SU-DHL-6 (cell line): ENCODE measurements at regions not wholly inside any gene's neighbourhood (a gene's known extent, or its start where the extent isn't known, plus 50 kb on each side); places are given as distances from the start of the nearest gene placed in this dataset.

Experiments
- H2AFZ ChIP-seq: fragments of 200-600 bp; sonication (generic); 2 replicates; pipeline ENCODE4 v1.6.1; 2014; ENCODE audit warnings: low read depth, mild to moderate bottlenecking, moderate library complexity, mixed read lengths, antibody characterized with exemption, low read length; ENCODE audit not compliant: severe bottlenecking
- H3F3A ChIP-seq: fragments of 200-600 bp; shearing (Covaris generic); 2 replicates; pipeline ENCODE4 v1.6.0; 2016; ENCODE audit warnings: antibody characterized with exemption, mild to moderate bottlenecking; ENCODE audit not compliant: insufficient read depth
- H3K27ac ChIP-seq: fragments of 200-600 bp; sonication (generic); 2 replicates; pipeline ENCODE4 v1.5.1; 2016; ENCODE audit warnings: low read depth, mild to moderate bottlenecking, low read length, moderate library complexity, mixed read lengths
- H3K27me3 ChIP-seq: fragments of 200-600 bp; sonication (generic), shearing (Covaris generic); 2 replicates; pipeline ENCODE4 v1.6.0; 2014; ENCODE audit warnings: mild to moderate bottlenecking, low read length
- H3K36me3 ChIP-seq: fragments of 200-600 bp; sonication (generic); 2 replicates; pipeline ENCODE4 v1.6.1; 2014; ENCODE audit warnings: mild to moderate bottlenecking, low read length, mixed read lengths
- H3K4me2 ChIP-seq: fragments of 300-600, 200-600 bp; shearing (Covaris generic), sonication (generic); 2 replicates; pipeline ENCODE4 v1.6.0; 2014; ENCODE audit warnings: low read length, low read depth, mild to moderate bottlenecking; ENCODE audit not compliant: poor library complexity, severe bottlenecking
- H3K4me3 ChIP-seq: fragments of 200-600 bp; sonication (generic); 2 replicates; pipeline ENCODE4 v1.5.1; 2014; ENCODE audit warnings: antibody characterized with exemption, low read length, mild to moderate bottlenecking, mixed read lengths; ENCODE audit not compliant: insufficient read depth, poor library complexity, severe bottlenecking
- H3K79me2 ChIP-seq: fragments of 200-600 bp; sonication (generic); 2 replicates; pipeline ENCODE4 v1.6.1; 2014; ENCODE audit warnings: mild to moderate bottlenecking, low read length, moderate library complexity; ENCODE audit not compliant: insufficient read depth
- H3K9ac ChIP-seq: fragments of 200-600 bp; sonication (generic); 2 replicates; pipeline ENCODE4 v1.7.0; 2014; ENCODE audit warnings: mild to moderate bottlenecking, low read length
- H3K9me2 ChIP-seq: fragments of 200-600 bp; sonication (generic); replicated peaks from 2 replicates; pipeline ENCODE4 v1.6.1; 2014; ENCODE audit warnings: low read length; ENCODE audit not compliant: insufficient read depth
- H3K9me3 ChIP-seq: fragments of 200-600 bp; sonication (generic); 2 replicates; pipeline ENCODE4 v1.6.1; 2014; ENCODE audit warnings: low read length, mixed read lengths; ENCODE audit not compliant: insufficient read depth
- H4K20me1 ChIP-seq: fragments of 200-600 bp; sonication (generic); 2 replicates; pipeline ENCODE4 v1.6.1; 2014; ENCODE audit warnings: low read depth, mild to moderate bottlenecking, antibody characterized with exemption, low read length, moderate library complexity, mixed read lengths
- EZH2phosphoT487 ChIP-seq: fragments of 200-600 bp; sonication (generic), shearing (Covaris generic); conservative IDR thresholded peaks from 2 replicates; pipeline ENCODE4 v1.6.1; 2018; ENCODE audit warnings: mild to moderate bottlenecking, antibody characterized with exemption, low read length, moderate library complexity, mixed read lengths
- TF ChIP-seq, protein P1 (sequence below): fragments of 200-600 bp; sonication (generic); IDR thresholded peaks from one replicate; pipeline ENCODE4 v1.5.1; 2017; ENCODE audit warnings: antibody characterized with exemption, mild to moderate bottlenecking, low read length, moderate library complexity; ENCODE audit not compliant: insufficient read depth, poor library complexity, severe bottlenecking

DNA sequence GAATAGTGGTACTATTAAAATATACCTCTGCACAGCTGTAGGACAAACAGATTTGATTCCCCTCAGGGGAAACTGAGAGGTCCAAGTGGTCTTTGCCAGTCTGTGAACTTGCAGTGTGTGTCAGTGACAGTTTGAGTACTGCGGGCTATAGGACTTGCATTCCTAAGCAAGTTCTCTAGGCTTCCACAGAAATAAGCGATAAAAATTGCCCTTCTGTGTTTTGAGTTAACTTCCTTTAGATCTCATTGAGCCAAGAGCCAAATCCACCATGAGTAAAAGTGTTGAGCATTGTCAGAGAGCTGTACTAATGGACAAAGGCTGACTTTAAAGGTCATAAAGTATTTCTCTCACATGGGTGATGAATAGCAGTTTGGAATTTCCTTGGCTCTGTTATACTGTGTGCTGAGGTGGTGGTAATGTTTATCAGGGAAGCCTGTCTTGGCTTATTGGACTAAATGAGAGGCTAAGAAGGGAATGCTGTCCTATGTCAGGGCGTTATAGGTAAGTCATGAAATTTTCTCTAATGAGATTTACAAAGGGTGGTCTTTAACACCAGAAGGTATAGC, 122.6 kb upstream of the MAP3K7 start:
- Histone ChIP-seq H3K27me3 (no peaks in the 10 kb centered on the region), H3K4me2 (no peak overlapping the region), H3K79me2 (no peaks in the 10 kb centered on the region), H3K4me3 (no peak overlapping the region), H3K36me3 (no peaks in the 10 kb centered on the region), H3K9me2 (no peaks in the 10 kb centered on the region), H2AFZ (no peak overlapping the region), H3K27ac (no peak overlapping the region), H4K20me1 (no peaks in the 10 kb centered on the region), H3K9me3 (no peaks in the 10 kb centered on the region), H3K9ac (no peak overlapping the region), H3F3A (no peaks in the 10 kb centered on the region)
- TF ChIP-seq, protein P1, sequence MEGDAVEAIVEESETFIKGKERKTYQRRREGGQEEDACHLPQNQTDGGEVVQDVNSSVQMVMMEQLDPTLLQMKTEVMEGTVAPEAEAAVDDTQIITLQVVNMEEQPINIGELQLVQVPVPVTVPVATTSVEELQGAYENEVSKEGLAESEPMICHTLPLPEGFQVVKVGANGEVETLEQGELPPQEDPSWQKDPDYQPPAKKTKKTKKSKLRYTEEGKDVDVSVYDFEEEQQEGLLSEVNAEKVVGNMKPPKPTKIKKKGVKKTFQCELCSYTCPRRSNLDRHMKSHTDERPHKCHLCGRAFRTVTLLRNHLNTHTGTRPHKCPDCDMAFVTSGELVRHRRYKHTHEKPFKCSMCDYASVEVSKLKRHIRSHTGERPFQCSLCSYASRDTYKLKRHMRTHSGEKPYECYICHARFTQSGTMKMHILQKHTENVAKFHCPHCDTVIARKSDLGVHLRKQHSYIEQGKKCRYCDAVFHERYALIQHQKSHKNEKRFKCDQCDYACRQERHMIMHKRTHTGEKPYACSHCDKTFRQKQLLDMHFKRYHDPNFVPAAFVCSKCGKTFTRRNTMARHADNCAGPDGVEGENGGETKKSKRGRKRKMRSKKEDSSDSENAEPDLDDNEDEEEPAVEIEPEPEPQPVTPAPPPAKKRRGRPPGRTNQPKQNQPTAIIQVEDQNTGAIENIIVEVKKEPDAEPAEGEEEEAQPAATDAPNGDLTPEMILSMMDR: no peak
- no peak for TF ChIP-seq EZH2phosphoT487

DNA sequence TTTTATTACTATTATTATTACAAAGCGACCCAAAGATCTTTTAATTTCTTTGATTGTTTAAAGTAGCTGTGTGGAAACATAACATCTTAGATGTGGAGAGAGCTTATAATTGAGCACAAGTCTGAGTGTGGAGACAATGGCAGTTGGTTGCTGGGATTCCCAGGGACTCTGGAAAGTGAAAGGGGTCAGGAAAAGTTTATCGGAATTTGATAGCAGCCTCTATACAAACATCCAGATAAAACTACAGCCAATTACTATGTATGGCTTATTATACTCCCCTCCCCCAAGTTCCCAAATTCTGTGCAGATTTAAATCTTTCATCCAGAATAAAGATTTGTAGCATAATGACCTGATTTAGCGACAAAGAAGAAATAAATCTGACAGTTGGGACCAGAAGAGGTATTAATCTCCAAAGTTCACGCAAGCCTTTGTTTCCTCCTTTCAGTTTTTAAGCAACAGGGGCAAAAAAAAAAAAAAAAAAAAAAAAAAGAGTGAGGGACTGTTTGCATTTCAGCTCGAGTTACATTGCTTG, 121.4 kb upstream of the MAP3K7 start:
- H3K9me3 ChIP-seq: no peaks in the 10 kb centered on the region
- no peak overlapping the region for H3K4me3 ChIP-seq
- no peak overlapping the region for H2AFZ ChIP-seq
- no peak overlapping the region for H3K9ac ChIP-seq
- H3F3A ChIP-seq: no peaks in the 10 kb centered on the region
- no peak overlapping the region for H3K27ac ChIP-seq
- no peak overlapping the region for H3K4me2 ChIP-seq
- H3K27me3 ChIP-seq: no peaks in the 10 kb centered on the region
- no peak for TF ChIP-seq EZH2phosphoT487
- TF ChIP-seq, protein P1: no peak
- no peaks in the 10 kb centered on the region for H3K36me3 ChIP-seq
- H4K20me1 ChIP-seq: no peaks in the 10 kb centered on the region
- H3K79me2 ChIP-seq: no peaks in the 10 kb centered on the region
- no peaks in the 10 kb centered on the region for H3K9me2 ChIP-seq

GRCh38 chr6:90707246-90707645, 120.4 kb upstream of the MAP3K7 start:
- no peaks in the 10 kb centered on the region for H3K27me3 ChIP-seq
- H3K79me2 ChIP-seq: no peaks in the 10 kb centered on the region
- H3K36me3 ChIP-seq: no peaks in the 10 kb centered on the region
- H3K9me3 ChIP-seq: no peaks in the 10 kb centered on the region
- H4K20me1 ChIP-seq: no peaks in the 10 kb centered on the region
- TF ChIP-seq, protein P1: no peak
- no peak for TF ChIP-seq EZH2phosphoT487
- H3K9ac ChIP-seq: no peak overlapping the region
- H2AFZ ChIP-seq: no peak overlapping the region
- H3K4me2 ChIP-seq: no peak overlapping the region
- H3F3A ChIP-seq: no peaks in the 10 kb centered on the region
- H3K4me3 ChIP-seq: no peak overlapping the region
- no peaks in the 10 kb centered on the region for H3K9me2 ChIP-seq
- no peak overlapping the region for H3K27ac ChIP-seq
